GM23338 (cell line): ENCODE measurements at regions not wholly inside any gene's neighbourhood (a gene's known extent, or its start where the extent isn't known, plus 50 kb on each side); places are given as distances from the start of the nearest gene placed in this dataset.

Source experiments
- CREB1 ChIP-seq: fragments of 250-450 bp; sonication (Bioruptor Pico); IDR thresholded peaks from 2 replicates; pipeline ENCODE4 v1.5.0; 2020; ENCODE audit warnings: low read depth, mild to moderate bottlenecking, moderate library complexity
- EZH2 ChIP-seq: fragments of 200-600 bp; sonication (generic); IDR thresholded peaks from one replicate; pipeline ENCODE4 v1.8.0; 2017; ENCODE audit warnings: antibody characterized with exemption, mild to moderate bottlenecking, low read depth; ENCODE audit not compliant: unreplicated experiment
- JUNB ChIP-seq: IDR thresholded peaks from one replicate; pipeline ENCODE4 v1.6.1; 2016; ENCODE audit warnings: antibody characterized with exemption; ENCODE audit not compliant: unreplicated experiment
- POLR2AphosphoS5 ChIP-seq: IDR thresholded peaks from 2 replicates; pipeline ENCODE4 v1.6.1; 2016; ENCODE audit warnings: antibody characterized with exemption, low read depth
- REST ChIP-seq: IDR thresholded peaks from one replicate; pipeline ENCODE4 v1.6.1; 2018; ENCODE audit warnings: antibody characterized with exemption; ENCODE audit not compliant: unreplicated experiment
- TF ChIP-seq, protein P1 (sequence below), 2 experiments: fragments of 200-600 bp in 1 of 2; sonication (generic) in 1 of 2; conservative IDR thresholded peaks; 2 replicates each; pipeline versions ENCODE4 v1.5.1 to v1.6.1; 2016 to 2017; ENCODE audit warnings: antibody characterized with exemption in 2 of 2, low read depth in 2 of 2, mild to moderate bottlenecking in 2 of 2, moderate library complexity in 1 of 2

- TF ChIP-seq, protein P1, sequence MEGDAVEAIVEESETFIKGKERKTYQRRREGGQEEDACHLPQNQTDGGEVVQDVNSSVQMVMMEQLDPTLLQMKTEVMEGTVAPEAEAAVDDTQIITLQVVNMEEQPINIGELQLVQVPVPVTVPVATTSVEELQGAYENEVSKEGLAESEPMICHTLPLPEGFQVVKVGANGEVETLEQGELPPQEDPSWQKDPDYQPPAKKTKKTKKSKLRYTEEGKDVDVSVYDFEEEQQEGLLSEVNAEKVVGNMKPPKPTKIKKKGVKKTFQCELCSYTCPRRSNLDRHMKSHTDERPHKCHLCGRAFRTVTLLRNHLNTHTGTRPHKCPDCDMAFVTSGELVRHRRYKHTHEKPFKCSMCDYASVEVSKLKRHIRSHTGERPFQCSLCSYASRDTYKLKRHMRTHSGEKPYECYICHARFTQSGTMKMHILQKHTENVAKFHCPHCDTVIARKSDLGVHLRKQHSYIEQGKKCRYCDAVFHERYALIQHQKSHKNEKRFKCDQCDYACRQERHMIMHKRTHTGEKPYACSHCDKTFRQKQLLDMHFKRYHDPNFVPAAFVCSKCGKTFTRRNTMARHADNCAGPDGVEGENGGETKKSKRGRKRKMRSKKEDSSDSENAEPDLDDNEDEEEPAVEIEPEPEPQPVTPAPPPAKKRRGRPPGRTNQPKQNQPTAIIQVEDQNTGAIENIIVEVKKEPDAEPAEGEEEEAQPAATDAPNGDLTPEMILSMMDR (conservative IDR thresholded peaks at IDR 0.05; ENCODE audit: low read depth in 2 of 2): no peak
- no peak for TF ChIP-seq CREB1 (CRISPR knock-in tag)
- TF ChIP-seq JUNB: no peak
- no peak for TF ChIP-seq REST
- TF ChIP-seq EZH2: no peak
- TF ChIP-seq POLR2AphosphoS5: no peak
These were observed 72.0 kb upstream of the NR4A3 start for GRCh38 chr9:99749641-99750040.
